Lower leg skin (tissue), 3 donors: ENCODE measurements at regions not wholly inside any gene's neighbourhood (a gene's known extent, or its start where the extent isn't known, plus 50 kb on each side); places are given as distances from the start of the nearest gene placed in this dataset.

Source experiments
- CTCF ChIP-seq, 3 donors: fragments of 450-650 bp; IDR thresholded peaks; one replicate each; pipeline ENCODE4 v1.5.1; 2016; ENCODE audit warnings: antibody characterized with exemption in 3 of 3, mild to moderate bottlenecking in 3 of 3, moderate library complexity in 2 of 3
- POLR2A ChIP-seq, 2 donors: fragments of 450-650 bp; IDR thresholded peaks; one replicate each; pipeline ENCODE4 v1.6.1; 2016 to 2017; ENCODE audit warnings: antibody characterized with exemption in 2 of 2, mild to moderate bottlenecking in 1 of 2, moderate library complexity in 1 of 2

GRCh38 chr2:226154610-226155009 is 645.0 kb downstream of the IRS1 start:
- no peak for TF ChIP-seq POLR2A (IDR thresholded peaks at IDR 0.05)
- TF ChIP-seq CTCF (IDR thresholded peaks at IDR 0.05), result no peak
